Esophagus muscularis mucosa (tissue), 4 donors: ENCODE measurements at regions not wholly inside any gene's neighbourhood (a gene's known extent, or its start where the extent isn't known, plus 50 kb on each side); places are given as distances from the start of the nearest gene placed in this dataset.

Experiments used
- CTCF ChIP-seq, 3 experiments: fragments of 200-600 bp in 2 of 3; fragments of 450-650 bp in 1 of 3; sonication (generic) in 2 of 3; IDR thresholded peaks; one replicate each; pipeline ENCODE4 v1.5.1; 2017 to 2019; ENCODE audit warnings: antibody characterized with exemption in 3 of 3, mild to moderate bottlenecking in 2 of 3, moderate library complexity in 1 of 3
- EP300 ChIP-seq: sonication (generic); formaldehyde crosslinking; IDR thresholded peaks from one replicate; pipeline ENCODE4 v1.6.1; 2017; ENCODE audit warnings: antibody characterized with exemption
- POLR2A ChIP-seq: fragments of 450-650 bp; IDR thresholded peaks from one replicate; pipeline ENCODE4 v1.6.1; 2017; ENCODE audit warnings: antibody characterized with exemption, moderate library complexity, mild to moderate bottlenecking, low read depth
- POLR2AphosphoS5 ChIP-seq, 2 donors: sonication (generic); formaldehyde crosslinking; IDR thresholded peaks; one replicate each; pipeline ENCODE4 v1.6.1; 2017; ENCODE audit warnings: antibody characterized with exemption in 2 of 2

DNA sequence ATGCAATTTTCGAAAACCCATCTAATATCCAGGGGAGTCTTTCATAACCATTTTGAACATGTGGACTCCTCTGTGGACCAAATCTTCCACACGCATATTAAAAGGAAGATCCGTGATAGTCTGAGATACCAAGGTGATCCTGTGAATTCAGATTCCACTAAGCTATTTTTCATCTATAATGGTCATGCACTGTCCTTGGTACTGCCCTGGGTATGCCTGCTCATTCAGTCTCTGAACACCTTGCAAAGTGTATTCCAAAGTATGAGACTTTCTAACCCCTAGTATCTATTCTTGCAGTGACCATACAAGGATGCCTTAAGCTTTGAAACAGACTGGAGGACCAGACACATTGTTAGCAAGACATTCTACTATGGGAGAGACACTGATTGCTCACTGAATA lies 217.6 kb upstream of the CCDC150 start:
- TF ChIP-seq CTCF (IDR thresholded peaks at IDR 0.05) (no peak), POLR2A (no peak), EP300 (no peak), POLR2AphosphoS5 (IDR thresholded peaks at IDR 0.05) (no peak)
